ENCODE measurements at regions not wholly inside any gene's neighbourhood (a gene's known extent, or its start where the extent isn't known, plus 50 kb on each side); places are given as distances from the start of the nearest gene placed in this dataset.

- no CpG with 5 or more reads among the region's 1 CpG for WGBS (ENCODE audit: extremely low coverage, insufficient read length, low lambda C conversion rate)
- H3K4me1 Mint-ChIP-seq, result peaks cover 2 to 5% of the 10 kb centered on the region in 2 experiments; a peak in 2 of 4 replicates
- H3K27ac ChIP-seq (ENCODE audit: insufficient read length, low read depth, low read length), result no peak overlapping the region
Observed at GRCh38 chr6:85132091-85132490, 317.8 kb upstream of the NT5E start.

More at GRCh38 chr6:85132091-85132490, 317.8 kb upstream of the NT5E start:
- Mint-ChIP-seq H3K27me3 (ENCODE audit: low read depth) (no peaks in the 10 kb centered on the region), H3K36me3 (ENCODE audit: insufficient read depth in 1 of 3, low read depth in 3 of 3) (no peaks in the 10 kb centered on the region), H3K4me3 (no peak overlapping the region), H3K27ac (no peak overlapping the region), H3K9me3 (no peaks in the 10 kb centered on the region)
- Histone ChIP-seq H2BK120ac (ENCODE audit: low read depth, low read length, poor library complexity, severe bottlenecking) (no peak overlapping the region), H4K5ac (ENCODE audit: insufficient read length, low read depth, low read length) (no peak overlapping the region), H3K14ac (ENCODE audit: insufficient read depth, low read length) (no peak overlapping the region), H2AFZ (ENCODE audit: low read length) (no peak overlapping the region), H2BK15ac (ENCODE audit: low read depth, low read length) (no peak overlapping the region), H3K23ac (ENCODE audit: insufficient read length, low read depth, low read length) (no peak overlapping the region), H3K27me3 (ENCODE audit: insufficient read depth, low read length) (no peaks in the 10 kb centered on the region), H3T11ph (ENCODE audit: low read length) (no peak overlapping the region), H3K4me1 (ENCODE audit: insufficient read depth, low read length) (no peaks in the 10 kb centered on the region; the same call in 1 of the 2 replicates), H3K9ac (ENCODE audit: extremely low read depth, insufficient read length, low read length) (no peak overlapping the region), H3K79me2 (ENCODE audit: insufficient read depth, low read length) (no peaks in the 10 kb centered on the region), H3K4me2 (ENCODE audit: insufficient read depth, insufficient read length, low read length) (no peak overlapping the region), H4K8ac (replicated peaks; ENCODE audit: insufficient read length, low read depth, low read length) (no peak overlapping the region), H3K9me3 (ENCODE audit: control insufficient read depth, low read depth, low read length) (no peaks in the 10 kb centered on the region), H3K56ac (ENCODE audit: insufficient read length, low read depth, low read length) (no peak overlapping the region), H4K20me1 (ENCODE audit: control insufficient read depth, insufficient read depth, insufficient read length) (no peaks in the 10 kb centered on the region), H3K18ac (ENCODE audit: insufficient read length, low read depth, low read length) (no peak overlapping the region), H2BK12ac (ENCODE audit: insufficient read length, low read depth, low read length) (no peak overlapping the region), H3K4ac (ENCODE audit: low read depth, low read length) (no peak overlapping the region), H4K91ac (ENCODE audit: insufficient read length, low read depth, low read length) (no peak overlapping the region), H3K23me2 (ENCODE audit: insufficient read length, low read depth, low read length, poor library complexity, severe bottlenecking) (no peaks in the 10 kb centered on the region), H2BK5ac (ENCODE audit: insufficient read length, low read length) (no peak overlapping the region), H3K79me1 (ENCODE audit: insufficient read depth, low read depth, low read length, poor library complexity, severe bottlenecking) (no peaks in the 10 kb centered on the region), H2BK20ac (ENCODE audit: low read depth, low read length, poor library complexity, severe bottlenecking) (no peak overlapping the region), H2AK5ac (ENCODE audit: insufficient read length, low read length) (no peak overlapping the region)
- no peak for TF ChIP-seq CTCF (conservative IDR thresholded peaks at IDR 0.05)
- no peak for DNase-seq

All from H9 (cell line).